DMS114 treated with DMSO at 0.1 percent for 48 hours (cell line): ENCODE measurements at regions not wholly inside any gene's neighbourhood (a gene's known extent, or its start where the extent isn't known, plus 50 kb on each side); places are given as distances from the start of the nearest gene placed in this dataset.

Experiments used
- DNase-seq: peaks from one replicate; lab custom pipeline; 2025; ENCODE audit not compliant: unreplicated experiment; lab: John Stamatoyannopoulos, UW

DNA sequence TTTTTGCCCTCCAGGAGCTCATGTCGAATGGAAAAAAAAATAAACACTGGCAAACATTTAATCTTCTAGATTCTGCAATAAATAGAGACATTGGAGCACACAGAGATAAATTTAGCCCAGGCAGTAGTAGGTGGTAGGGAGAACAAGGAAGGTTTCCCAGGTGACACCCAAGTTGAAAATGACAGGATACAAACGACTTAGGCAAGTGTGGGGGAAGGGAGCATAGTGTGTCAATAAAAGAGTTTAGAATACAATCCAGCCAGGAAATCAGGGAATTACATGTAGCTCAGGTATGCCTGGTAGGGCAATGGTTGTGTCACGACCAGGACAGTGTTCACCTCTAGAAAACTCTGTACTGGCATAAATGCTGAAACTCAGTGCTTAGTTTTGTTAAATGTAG is 364.6 kb upstream of the AGTR1 start:
- DNase-seq = no peak

DNA sequence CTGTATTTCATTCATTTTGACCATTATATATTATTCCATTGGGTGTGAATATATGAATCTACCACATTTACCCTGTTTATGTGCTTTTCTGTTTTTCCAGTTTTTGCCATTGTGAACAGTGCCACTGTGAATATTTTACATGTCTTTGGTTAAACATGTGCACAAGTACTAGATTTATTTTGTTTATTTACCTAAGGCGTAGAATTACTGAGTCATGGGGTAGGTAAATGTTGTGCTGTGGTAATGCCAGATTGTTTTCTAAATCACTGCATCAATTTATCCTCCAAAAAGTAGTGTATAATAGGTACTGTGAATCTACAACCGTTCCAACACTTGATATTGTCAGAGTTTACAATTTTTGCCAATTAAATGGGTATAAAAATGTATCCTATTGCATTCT is 362.1 kb upstream of the AGTR1 start:
- no peak for DNase-seq

DNA sequence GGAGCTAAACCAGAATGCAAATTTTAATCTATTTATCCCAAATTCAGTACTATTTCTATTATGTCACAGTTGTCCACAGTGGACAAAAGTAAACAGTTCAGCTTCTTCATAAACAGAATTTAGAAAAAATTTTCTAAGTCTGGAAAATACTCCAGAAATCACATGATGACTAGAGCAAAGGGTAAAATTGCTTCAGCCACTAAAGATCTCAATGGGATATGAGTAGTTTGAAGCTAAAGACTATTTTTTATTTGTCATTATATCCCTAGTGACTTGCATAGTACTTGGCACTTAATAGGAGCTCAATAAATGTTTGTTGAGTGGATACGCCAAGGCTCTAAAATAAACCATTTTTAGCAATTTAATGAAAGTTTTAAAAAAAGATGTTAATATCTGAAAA is 354.3 kb upstream of the AGTR1 start:
- DNase-seq = no peak

DNA sequence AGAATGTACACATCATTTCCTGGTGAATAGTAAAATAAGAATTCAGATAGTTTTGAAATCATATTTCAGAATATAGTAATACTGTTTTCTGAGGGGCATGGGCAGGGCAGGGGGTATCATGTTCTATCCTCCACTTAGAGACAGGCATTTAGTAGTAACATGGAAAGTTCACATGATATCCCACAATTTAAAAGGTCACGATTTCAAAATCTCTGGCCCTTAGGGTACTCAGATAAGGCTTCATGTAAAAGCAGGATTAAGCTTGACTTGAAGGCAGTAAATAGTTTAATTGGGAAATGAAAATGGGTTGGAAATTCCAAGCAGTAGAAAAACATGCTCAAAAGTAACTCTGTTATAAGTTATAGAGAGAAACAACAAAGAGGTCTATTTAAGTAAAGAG is 353.2 kb upstream of the AGTR1 start:
- DNase-seq = no peak

DNA sequence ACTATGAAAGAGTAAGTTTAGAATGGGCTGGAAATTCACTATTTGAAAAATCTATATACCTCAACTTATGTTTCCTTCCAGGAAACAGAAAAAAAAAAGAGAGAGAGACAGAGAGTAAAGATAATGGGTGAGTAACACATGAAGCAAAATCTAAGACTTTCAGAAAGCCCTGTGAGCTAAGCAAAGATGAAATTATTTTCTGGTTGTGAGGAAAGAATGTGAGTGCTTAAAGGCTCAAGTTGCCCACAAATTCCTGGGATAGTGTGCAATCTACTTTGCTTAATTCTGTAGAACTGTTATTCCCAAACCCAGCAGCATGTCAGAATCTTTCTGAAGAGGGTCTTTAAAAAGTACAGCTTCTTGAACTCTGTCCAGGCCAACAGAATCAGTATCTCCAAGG is 337.7 kb upstream of the AGTR1 start:
- no peak for DNase-seq

DNA sequence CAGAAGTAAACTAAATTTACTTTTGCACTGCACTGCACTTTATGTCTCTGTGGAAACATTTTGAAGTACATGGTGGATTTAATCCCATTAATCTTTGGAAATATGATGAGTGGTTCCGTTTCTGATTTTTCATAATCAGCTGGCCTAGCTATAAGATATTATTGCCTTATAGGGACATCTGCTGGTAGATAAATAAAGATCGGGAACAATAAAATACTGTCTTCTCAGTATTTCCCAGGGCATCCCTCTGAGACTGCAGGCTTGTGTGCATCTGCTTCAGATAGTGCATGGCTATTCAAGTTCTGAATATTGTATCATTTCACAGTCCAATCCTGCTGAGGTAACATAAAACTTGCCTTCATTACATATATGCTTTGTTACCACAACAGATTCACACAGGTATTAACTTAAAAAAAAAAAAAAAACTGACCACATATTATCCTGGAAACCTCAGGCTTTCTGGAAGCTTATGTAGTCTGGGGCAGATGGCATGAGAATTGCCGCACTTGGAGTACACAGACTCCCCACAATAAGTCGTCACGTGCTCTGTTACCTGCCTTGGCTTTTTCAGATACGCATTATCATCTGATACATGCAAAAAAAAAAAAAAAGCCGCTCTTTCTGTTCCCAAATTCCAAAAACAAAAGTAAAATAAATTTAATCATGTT is 330.8 kb upstream of the AGTR1 start:
- peak; percentile 61 for DNase-seq

DNA sequence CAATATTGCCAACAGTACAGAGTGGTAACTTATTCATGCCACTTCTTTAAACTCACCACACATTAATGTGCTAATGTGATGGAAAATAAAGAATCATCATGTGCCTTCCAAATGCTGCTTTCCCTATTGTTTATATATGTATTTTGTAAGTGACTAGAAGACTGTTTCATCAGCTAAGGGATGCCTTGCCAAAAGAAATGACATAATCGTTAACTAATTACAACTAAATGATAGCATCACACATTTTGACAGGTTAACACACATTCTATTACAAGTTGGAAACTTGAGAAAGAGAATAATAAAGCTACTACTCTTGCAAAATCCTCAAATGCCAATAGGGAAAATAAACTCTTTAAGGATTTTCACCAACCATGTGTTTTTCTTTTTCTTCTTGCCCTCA is 329.9 kb upstream of the AGTR1 start:
- DNase-seq = no peak

DNA sequence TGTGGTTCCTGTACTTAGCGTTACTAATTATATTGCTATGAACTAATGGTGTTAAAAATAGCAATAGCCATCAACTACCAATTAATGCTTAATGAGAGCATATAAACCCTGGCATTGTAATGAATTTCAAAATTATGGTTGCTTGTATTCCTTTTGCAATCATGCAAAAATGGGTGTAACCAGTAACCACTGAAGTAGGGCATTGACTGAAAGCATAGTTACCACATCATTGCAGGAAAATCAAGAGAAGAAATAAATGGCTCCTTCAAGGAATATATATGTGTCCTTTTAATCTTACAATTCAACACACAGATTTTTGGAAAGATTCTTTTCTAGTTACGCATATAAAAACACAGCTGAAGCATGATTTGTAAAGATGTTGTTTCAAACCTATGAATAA is 328.3 kb upstream of the AGTR1 start:
- DNase-seq = no peak

DNA sequence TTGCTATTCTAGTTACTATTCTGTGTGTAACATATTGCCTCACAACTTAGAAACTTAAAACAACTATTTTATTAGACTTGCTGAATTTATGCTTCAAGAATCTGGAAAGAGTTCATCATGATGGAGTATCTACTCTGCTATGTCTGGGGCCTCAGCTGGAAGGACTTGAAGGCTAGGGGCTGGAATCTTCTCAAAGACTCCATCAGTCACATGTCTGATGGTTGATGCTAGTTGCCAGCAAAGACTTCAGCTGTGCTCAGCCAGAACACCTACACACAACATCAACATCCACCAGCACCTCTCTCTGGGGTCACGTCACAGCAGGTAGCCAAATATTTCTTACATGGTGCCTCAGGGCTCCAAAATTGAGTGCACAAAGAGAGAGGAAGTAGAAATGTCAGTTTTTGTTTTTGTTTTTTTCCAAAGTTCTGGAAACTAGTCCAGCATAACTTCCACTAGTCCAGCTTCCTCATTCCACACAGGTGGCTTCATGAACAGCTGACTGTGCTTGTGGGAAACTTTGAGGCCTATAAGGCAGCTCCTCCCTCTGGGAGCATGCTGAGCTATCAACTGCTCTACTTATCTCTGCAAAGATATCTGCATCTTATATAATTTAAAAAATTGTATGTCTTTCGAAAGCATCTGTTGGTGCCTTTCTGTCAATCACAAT is 325.4 kb upstream of the AGTR1 start:
- DNase-seq = no peak

DNA sequence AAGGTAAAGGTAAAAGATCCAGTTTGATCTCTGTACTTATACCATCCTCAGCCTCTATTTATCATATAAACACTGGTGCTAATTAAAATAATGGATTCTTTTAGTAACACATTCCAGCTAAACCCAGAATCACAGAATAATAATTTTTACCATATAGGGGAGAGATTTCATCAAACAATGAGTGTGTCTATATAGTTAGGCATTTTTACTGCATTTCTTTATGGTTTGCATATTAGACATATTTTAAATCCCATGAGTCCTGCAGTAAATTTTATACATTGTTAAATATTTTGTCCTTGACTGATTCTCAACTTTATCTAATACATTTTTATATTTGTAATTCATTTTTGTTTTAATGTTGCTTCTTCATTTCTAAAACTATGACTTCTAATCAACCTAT is 323.7 kb upstream of the AGTR1 start:
- no peak for DNase-seq

DNA sequence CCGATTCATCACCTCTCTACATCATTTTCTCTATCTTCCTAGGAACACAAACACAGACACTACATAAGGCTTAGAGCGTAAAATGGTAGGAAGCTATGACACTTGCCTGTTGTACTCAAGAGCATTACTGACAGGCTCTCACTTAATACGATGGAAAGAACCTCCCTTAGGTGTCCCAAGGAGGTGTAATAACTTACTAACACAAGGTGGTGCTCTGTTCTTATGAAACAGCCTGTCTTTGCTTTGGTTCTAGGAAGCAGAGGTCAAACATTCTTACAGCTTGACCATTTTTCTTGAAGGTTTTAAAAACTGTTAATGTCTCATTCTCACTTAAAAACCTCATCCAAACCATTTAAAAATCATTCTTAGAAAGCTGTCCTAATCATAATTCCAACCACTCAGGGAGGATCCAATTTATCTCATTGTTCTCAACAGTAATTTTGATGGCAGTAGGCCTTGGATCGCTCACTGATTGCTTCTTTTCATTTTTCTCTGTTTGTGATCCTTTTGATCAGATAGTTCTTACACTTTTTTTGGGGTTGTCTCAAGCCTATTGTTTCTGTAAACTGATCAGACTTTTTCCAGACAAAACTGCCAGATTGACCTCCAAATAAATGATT is 317.8 kb upstream of the AGTR1 start:
- peak; percentile 61 for DNase-seq

DNA sequence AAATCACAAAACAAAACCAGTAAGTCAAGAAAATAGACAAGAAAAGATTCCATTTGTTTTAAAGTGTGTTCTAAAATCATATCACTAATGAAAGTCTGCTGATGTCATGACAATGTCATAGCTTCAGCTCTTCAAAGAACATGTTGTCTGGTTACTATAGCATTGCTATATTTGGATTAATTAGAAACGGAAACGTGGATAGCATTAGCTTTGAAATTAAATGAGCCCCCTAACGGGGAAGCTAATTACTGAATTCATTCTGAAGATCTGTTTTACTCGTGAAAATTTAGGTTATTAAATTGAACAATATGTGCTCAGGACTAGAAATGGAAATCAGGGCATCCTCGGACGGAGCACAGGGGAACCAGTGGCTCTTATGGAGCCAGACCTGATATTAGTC is 316.7 kb upstream of the AGTR1 start:
- no peak for DNase-seq

DNA sequence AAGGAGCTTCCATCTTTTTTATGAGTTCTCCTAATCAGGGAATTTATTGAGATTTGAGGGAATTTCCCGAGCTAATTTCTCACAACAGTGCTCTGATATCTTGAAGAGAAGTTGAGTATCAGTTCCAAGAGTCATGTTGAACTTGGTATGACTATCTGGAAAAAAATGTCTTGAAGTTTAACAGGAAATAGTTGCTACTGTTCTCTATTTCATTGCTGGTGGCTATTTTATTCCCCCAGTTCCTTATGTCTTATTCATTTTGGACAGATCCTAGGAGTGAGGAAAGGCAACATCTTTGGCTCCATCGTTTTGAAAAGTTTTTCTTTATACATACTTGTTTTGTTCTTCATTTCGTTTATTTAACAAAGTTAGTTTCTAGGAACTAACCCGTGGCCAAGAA is 307.8 kb upstream of the AGTR1 start:
- no peak for DNase-seq

DNA sequence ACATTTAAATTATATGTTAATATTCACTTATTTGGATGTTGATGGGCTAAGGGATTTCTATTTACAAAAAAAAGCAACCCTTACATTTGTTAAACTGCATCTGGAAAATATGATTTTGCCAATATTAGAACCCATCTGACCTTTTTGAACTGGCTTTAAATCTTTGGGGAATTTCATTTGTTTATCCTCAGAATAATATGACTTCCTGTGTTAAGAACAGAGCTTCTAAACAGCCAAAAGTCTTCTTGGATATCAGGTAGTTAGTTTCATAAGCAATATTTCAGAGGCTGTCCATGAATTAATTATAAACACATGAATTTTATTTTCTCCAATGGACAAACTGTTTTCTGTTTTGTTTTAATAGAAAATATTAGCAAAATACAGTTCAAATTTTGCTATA is 301.9 kb upstream of the AGTR1 start:
- no peak for DNase-seq

DNA sequence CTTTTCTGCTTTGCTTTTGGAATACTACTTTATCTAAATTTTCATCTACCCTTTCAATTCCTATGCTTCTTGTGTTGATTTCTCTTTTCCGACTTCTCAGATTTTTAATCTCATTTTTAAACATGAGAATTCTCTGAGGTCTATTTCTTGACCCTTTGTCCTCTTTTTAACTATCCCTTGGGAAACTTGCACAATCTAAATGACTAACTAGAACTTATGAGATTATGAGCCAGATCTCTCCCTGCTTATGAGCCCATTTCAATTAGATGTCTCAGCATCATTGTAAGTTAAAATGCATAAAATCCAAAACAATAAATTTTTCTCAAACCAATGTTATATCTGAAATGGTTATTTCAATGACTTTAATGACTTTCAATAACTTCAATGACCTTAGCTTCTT is 296.9 kb upstream of the AGTR1 start:
- no peak for DNase-seq

DNA sequence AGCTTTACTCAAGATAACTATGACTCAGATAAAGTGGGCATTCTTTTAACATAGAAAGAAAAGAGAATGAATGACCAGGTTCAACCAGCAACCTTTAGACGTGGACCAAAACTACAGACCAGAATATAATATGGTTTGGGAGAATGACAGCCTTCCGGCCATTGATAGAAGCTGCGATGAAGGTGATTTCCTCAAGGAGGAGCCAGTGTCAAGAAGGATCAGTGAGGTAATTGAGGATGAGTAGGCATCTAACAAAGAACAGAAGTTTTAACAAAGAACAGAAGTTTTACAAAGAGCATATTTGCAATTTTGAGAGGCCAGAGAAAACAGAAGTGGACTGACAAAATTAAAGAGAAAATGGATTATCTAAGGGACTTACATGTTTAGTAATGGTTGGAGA is 289.0 kb upstream of the AGTR1 start:
- no peak for DNase-seq

DNA sequence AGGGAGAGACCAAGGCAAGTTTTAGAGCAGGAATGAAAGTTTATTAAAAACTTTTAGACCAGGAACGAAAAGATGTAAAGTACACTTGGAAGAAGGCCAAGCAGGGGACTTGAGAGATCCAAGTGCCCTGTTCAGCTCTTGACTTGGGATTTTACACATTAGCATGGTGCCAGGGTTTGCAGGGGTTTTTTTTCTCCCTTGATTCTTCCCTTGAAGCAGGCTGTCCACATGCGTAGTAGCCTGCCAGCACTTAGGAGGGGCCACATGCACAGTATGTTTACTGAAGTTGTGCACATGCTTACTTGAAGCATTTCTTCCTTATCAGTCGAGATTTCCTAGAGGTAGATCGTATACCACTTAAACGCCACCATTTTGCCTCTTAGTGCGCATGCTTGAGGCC is 277.5 kb upstream of the AGTR1 start:
- no peak for DNase-seq

DNA sequence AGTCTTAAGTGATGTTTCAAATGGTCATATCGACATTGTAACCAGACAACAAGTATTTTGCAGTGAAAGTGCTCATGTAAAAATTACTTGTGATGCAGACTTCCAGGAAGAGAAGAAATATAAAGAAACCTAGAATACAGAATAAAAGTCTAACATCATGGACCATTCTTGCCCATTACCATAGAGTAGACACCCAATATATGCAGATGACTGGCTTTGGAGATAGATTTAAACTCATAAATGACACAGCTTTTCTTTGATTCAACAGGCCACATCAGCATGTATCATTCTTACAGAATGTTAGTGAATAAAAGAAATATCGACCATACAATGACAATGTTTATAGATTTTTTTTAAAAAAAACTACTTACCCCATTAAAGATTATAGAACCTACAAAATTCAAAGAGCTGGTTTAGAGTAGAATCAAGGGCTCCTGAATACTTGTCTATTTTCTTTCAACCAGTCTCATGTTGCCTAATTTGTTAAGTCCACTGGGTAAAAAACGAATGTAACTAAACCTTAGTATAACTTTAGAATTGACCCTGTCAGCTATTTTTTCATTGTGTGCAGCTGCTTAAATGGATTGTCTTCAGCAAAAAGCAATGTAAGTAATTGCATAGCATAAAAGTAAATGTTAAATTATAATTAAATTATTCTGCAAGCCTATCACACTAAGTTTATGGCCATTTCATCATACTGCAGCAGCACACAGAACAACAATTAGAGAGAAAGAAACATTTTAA is 268.7 kb upstream of the AGTR1 start:
- no peak for DNase-seq

DNA sequence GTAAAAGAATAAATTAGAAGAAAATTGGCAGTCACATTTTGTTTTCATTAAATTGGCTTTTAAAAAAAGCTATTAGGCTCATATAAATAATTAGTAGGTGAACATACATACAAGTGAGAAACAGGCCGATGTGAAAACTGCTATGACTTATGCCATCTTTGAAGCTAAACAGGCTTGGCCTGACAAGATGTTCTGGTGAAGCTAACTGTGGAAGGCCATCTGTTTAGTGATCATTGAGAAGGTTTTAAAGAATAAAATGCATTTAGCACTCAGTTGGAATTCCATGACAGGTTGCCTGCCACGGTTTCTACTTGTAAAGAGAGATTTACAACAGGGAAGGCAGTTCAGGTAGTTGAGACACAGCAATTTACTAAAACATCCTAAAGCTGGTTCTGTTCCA is 264.0 kb upstream of the AGTR1 start:
- no peak for DNase-seq

DNA sequence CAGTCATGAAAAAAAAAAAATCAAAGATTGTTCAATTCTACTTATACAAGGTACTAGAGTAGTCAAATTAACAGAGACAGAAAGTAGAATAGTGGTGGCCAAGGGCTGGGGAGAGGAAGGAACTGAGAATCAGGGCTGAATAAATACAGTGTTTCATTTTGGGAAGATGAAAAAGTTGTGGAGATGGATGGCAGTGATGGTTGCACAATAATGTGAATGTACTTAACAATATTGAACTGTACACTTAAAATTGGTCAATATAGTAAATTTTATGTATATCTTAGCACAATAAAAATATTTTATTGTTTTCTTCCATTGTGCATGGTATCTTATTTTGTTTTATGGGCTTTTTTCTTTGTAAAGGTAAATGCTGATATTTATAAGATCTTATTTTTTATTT is 262.2 kb upstream of the AGTR1 start:
- DNase-seq = no peak

DNA sequence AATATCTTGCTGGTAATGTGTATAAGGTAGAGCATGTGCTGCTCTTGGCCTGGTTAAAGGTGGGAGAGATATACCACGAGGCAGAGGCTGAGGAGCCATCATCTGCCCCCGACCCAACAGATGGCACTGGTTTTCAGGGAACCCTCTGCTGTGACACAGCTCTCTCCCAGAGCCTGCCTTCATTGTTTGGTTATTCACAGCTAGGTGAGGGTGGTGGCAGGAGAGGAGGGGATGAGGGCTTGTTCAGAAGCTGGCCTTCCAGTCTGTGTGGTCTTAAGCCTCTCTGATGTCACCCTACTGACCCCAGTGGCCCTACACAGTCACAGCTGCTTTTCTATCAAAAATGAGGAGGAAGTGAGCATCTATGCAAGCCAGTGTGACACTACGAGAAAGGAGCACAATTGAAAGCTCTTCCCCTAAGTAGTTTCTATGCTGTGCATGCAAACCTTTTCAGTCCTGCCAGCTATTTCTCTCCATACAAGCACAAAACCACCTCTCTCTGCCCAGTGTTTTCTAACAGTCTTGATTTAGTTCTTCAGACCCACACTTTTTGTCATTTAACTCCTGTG is 258.4 kb upstream of the AGTR1 start:
- no peak for DNase-seq

DNA sequence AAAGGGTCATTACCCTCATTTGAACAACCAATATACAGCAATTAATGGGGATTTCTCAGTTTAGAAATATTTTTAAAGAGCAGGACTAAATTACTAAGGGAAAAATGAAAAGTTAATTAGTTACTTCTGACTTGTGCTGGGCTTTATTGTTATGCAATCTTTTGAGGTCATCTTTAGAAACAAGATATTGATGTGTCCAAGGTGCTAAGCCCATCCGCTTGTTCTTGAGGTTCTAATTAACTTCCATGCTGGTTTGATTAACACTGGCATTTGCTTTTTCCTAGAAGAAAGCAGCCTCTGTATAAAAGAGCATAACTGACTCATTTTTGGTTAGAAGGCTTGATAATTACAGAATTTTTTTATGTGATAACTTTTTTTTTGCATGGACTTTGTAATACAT is 256.5 kb upstream of the AGTR1 start:
- no peak for DNase-seq
